ENCODE measurements at regions not wholly inside any gene's neighbourhood (a gene's known extent, or its start where the extent isn't known, plus 50 kb on each side); places are given as distances from the start of the nearest gene placed in this dataset.

DNA sequence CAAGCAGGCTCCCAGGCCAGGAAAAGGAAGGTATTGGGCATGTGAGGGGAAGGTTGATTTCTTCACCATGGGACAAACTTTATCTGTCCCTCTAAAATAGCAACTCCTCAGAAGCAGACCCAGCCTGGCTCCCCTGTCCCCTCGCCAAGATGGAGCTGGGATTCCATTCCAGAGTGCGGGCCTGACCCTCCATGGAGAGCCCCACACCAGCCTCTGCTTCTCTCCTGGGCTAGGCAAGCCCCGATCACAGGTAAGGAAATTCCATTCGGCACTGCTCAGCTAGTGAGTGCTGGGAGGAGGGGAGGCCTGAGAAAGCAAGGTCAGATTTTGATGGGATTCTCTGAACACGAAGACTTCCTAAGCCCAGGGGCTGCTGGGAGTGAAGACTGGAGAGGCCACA lies 98.4 kb downstream of the EFNB1 start:
- no peak overlapping the region for H3K4ac ChIP-seq (ENCODE audit: low read depth, low read length)
- no peaks in the 10 kb centered on the region for H3K36me3 ChIP-seq (ENCODE audit: control insufficient read depth, insufficient read depth, low read length)
- no peak overlapping the region for H3K4me3 ChIP-seq (ENCODE audit: insufficient read depth, low read depth, low read length)
- no peak overlapping the region for H2AK9ac ChIP-seq (replicated peaks; ENCODE audit: low read depth, low read length, poor library complexity)
- H4K5ac ChIP-seq (ENCODE audit: low read depth, low read length) = no peak overlapping the region
- H3K23ac ChIP-seq (ENCODE audit: low read depth, low read length) = no peak overlapping the region
- H3K14ac ChIP-seq (replicated peaks; ENCODE audit: low read depth, low read length) = no peak overlapping the region
- H4K20me1 ChIP-seq (ENCODE audit: insufficient read depth, low read length) = no peaks in the 10 kb centered on the region
- peaks cover 5% of the 10 kb centered on the region; the same call in 1 of the 2 replicates for H3K9me1 ChIP-seq (ENCODE audit: insufficient read depth, low read length)
- ATAC-seq (ENCODE audit: low read depth) (no peak), DNase-seq (no peak)
- H2BK120ac ChIP-seq (ENCODE audit: low read depth, low read length) = no peak overlapping the region
- H3K79me1 ChIP-seq (ENCODE audit: low read depth in 1 of 2, low read length in 2 of 2) = no peaks in the 10 kb centered on the region
- no peak overlapping the region for H2AFZ ChIP-seq (replicated peaks; ENCODE audit: low read length, poor library complexity)
- POLR2A ChIA-PET (ENCODE audit: unreplicated experiment) = no interaction called here
- CTCF ChIA-PET = no interaction called here
- no peak overlapping the region for H3K4me2 ChIP-seq (ENCODE audit: low read depth, low read length)
- peaks cover 16% of the 10 kb centered on the region for H3K27me3 ChIP-seq (ENCODE audit: control insufficient read depth, insufficient read depth, low read length)
- H3K9me3 ChIP-seq (ENCODE audit: control insufficient read depth, insufficient read depth, low read length) = no peaks in the 10 kb centered on the region
- H2BK20ac ChIP-seq (ENCODE audit: low read depth, low read length) = no peak overlapping the region
- peaks cover 18% of the 10 kb centered on the region for H3K4me1 ChIP-seq (ENCODE audit: control insufficient read depth, insufficient read depth, low read length)
- in situ Hi-C loops (cut with MboI; ENCODE audit: low sequenced_read_pairs) (no loop called here), dilution Hi-C loops (cut with HindIII; ENCODE audit: low sequenced_read_pairs, unreplicated experiment) (no loop called here), intact Hi-C loops (cut with micrococcal nuclease) (no loop called here)
- no peak overlapping the region for H2AK5ac ChIP-seq (ENCODE audit: low read depth, low read length)
- 40% methylated on average over 1 of the region's 5 CpGs; no CpG with 5 or more reads in 1 of the 2 experiments for WGBS, 2 experiments (ENCODE audit: extremely low coverage in 2 of 2, insufficient read length in 1 of 2)
- BruUV-seq (replicated peaks) = no TSS peak
- H3K27ac ChIP-seq (ENCODE audit: insufficient read depth, low read length) = no peak overlapping the region
- no peak overlapping the region for H4K8ac ChIP-seq (ENCODE audit: low read depth in 2 of 2, low read length in 2 of 2)
- H4K91ac ChIP-seq (ENCODE audit: insufficient read depth, low read depth, low read length) = no peak overlapping the region
- no peak overlapping the region for H3K9ac ChIP-seq (ENCODE audit: low read depth, low read length)
- TF ChIP-seq NFE2L2 (IDR thresholded peaks at IDR 0.05; ENCODE audit: low read depth, low read length) (no peak), MAFK (IDR thresholded peaks at IDR 0.05; ENCODE audit: low read depth, low read length) (no peak), RAD21 (IDR thresholded peaks at IDR 0.05; ENCODE audit: low read length) (no peak), MXI1 (IDR thresholded peaks at IDR 0.05; ENCODE audit: borderline replicate concordance, low read depth, low read length) (no peak), FOS (IDR thresholded peaks at IDR 0.05; ENCODE audit: low read depth, low read length) (no peak), POLR2A (IDR thresholded peaks at IDR 0.05; ENCODE audit: low read depth, low read length) (no peak), RFX5 (IDR thresholded peaks at IDR 0.05; ENCODE audit: low read depth, low read length) (no peak), CEBPB (IDR thresholded peaks at IDR 0.05; ENCODE audit: low read depth, low read length) (no peak), CHD1 (IDR thresholded peaks at IDR 0.05; ENCODE audit: low read depth, low read length) (no peak), MAZ (IDR thresholded peaks at IDR 0.05; ENCODE audit: borderline replicate concordance, low read depth, low read length) (no peak)
- TF ChIP-seq, protein P1, sequence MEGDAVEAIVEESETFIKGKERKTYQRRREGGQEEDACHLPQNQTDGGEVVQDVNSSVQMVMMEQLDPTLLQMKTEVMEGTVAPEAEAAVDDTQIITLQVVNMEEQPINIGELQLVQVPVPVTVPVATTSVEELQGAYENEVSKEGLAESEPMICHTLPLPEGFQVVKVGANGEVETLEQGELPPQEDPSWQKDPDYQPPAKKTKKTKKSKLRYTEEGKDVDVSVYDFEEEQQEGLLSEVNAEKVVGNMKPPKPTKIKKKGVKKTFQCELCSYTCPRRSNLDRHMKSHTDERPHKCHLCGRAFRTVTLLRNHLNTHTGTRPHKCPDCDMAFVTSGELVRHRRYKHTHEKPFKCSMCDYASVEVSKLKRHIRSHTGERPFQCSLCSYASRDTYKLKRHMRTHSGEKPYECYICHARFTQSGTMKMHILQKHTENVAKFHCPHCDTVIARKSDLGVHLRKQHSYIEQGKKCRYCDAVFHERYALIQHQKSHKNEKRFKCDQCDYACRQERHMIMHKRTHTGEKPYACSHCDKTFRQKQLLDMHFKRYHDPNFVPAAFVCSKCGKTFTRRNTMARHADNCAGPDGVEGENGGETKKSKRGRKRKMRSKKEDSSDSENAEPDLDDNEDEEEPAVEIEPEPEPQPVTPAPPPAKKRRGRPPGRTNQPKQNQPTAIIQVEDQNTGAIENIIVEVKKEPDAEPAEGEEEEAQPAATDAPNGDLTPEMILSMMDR (conservative IDR thresholded peaks at IDR 0.05; ENCODE audit: low read depth, low read length) = no peak
- H2BK15ac ChIP-seq (ENCODE audit: low read depth, low read length) = no peak overlapping the region
- H3K56ac ChIP-seq (ENCODE audit: extremely low read depth, insufficient read depth, low read length) = no peak overlapping the region
- no peak overlapping the region for H2BK5ac ChIP-seq (ENCODE audit: low read depth, low read length, poor library complexity, severe bottlenecking)
- H3K18ac ChIP-seq (ENCODE audit: low read depth, low read length) = no peak overlapping the region

Data from IMR-90 (cell line).